Loucy (cell line): ENCODE measurements at regions not wholly inside any gene's neighbourhood (a gene's known extent, or its start where the extent isn't known, plus 50 kb on each side); places are given as distances from the start of the nearest gene placed in this dataset.

Source experiments
- EZH2phosphoT487 ChIP-seq: fragments of 200-600 bp; IDR thresholded peaks from 2 replicates; pipeline ENCODE4 v1.6.1; 2018; ENCODE audit warnings: antibody characterized with exemption, mild to moderate bottlenecking, moderate library complexity, borderline replicate concordance
- TF ChIP-seq, protein P1 (sequence below): fragments of 200-600 bp; sonication (generic); conservative IDR thresholded peaks from 2 replicates; pipeline ENCODE4 v1.5.1; 2014; ENCODE audit warnings: mild to moderate bottlenecking, antibody characterized with exemption, low read length

DNA sequence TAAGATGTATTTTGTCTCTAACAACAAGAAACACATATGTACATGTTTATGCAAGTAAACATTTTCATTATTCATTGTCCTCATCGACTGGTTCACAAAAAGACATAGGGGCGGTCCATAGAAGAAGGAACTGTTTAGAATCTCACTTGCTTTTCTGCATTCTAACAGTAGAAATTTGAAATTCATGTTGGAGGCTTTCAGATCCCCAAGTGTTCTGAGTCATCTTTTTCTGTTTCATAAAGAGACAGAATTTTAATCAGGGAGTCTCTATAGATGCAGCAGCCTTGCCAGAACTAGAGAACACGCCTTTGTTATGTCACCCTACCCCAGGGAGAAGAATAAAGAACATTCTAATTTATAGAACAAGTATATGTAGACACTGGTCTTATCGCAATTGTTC is 324.3 kb downstream of the GABRG2 start:
- no peak for TF ChIP-seq EZH2phosphoT487
- TF ChIP-seq, protein P1, sequence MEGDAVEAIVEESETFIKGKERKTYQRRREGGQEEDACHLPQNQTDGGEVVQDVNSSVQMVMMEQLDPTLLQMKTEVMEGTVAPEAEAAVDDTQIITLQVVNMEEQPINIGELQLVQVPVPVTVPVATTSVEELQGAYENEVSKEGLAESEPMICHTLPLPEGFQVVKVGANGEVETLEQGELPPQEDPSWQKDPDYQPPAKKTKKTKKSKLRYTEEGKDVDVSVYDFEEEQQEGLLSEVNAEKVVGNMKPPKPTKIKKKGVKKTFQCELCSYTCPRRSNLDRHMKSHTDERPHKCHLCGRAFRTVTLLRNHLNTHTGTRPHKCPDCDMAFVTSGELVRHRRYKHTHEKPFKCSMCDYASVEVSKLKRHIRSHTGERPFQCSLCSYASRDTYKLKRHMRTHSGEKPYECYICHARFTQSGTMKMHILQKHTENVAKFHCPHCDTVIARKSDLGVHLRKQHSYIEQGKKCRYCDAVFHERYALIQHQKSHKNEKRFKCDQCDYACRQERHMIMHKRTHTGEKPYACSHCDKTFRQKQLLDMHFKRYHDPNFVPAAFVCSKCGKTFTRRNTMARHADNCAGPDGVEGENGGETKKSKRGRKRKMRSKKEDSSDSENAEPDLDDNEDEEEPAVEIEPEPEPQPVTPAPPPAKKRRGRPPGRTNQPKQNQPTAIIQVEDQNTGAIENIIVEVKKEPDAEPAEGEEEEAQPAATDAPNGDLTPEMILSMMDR, result no peak
